SK-N-SH treated with all-trans-retinoic acid at 6 μM for 48 hours (cell line): ENCODE measurements at regions not wholly inside any gene's neighbourhood (a gene's known extent, or its start where the extent isn't known, plus 50 kb on each side); places are given as distances from the start of the nearest gene placed in this dataset.

Source experiments
- ATAC-seq: fragments of 200-7000 bp; cut with Tn5 transposase; 3 replicates; pipeline ENCODE4 v1.9.1; 2020; ENCODE audit warnings: mild to moderate bottlenecking, moderate library complexity
- ARNTL ChIP-seq: fragments of 450-650 bp; formaldehyde crosslinking; IDR thresholded peaks from 2 replicates; pipeline ENCODE4 v1.5.0; 2020; ENCODE audit warnings: low read depth, mild to moderate bottlenecking, moderate library complexity, borderline replicate concordance
- CSDC2 ChIP-seq: fragments of 250-450 bp; sonication (Bioruptor Pico); IDR thresholded peaks from 2 replicates; pipeline ENCODE4 v1.5.0; 2020; ENCODE audit warnings: mild to moderate bottlenecking, moderate library complexity
- ESRRG ChIP-seq: fragments of 250-450 bp; sonication (Bioruptor Pico); IDR thresholded peaks from 2 replicates; pipeline ENCODE4 v1.6.1; 2021; ENCODE audit warnings: mild to moderate bottlenecking
- GLIS3 ChIP-seq: fragments of 250-450 bp; sonication (Bioruptor Pico); IDR thresholded peaks from 2 replicates; pipeline ENCODE4 v1.5.0; 2020; ENCODE audit warnings: mild to moderate bottlenecking, moderate library complexity
- ISL1 ChIP-seq: fragments of 250-450 bp; sonication (Bioruptor Pico); IDR thresholded peaks from 2 replicates; pipeline ENCODE4 v2.1.2; 2022; ENCODE audit warnings: mild to moderate bottlenecking, moderate library complexity
- OSR1 ChIP-seq: fragments of 250-450 bp; sonication (Bioruptor Pico); IDR thresholded peaks from 2 replicates; pipeline ENCODE4 v1.8.0; 2022; ENCODE audit warnings: moderate library complexity, mild to moderate bottlenecking, inconsistent platforms
- PPARA ChIP-seq: fragments of 250-450 bp; sonication (Bioruptor Pico); IDR thresholded peaks from 2 replicates; pipeline ENCODE4 v1.5.0; 2020; ENCODE audit warnings: mild to moderate bottlenecking, borderline replicate concordance
- RARB ChIP-seq: fragments of 250-450 bp; sonication (Bioruptor Pico); IDR thresholded peaks from 2 replicates; pipeline ENCODE4 v1.8.0; 2021; ENCODE audit warnings: mild to moderate bottlenecking, moderate library complexity
- SNAI2 ChIP-seq: fragments of 250-450 bp; sonication (Bioruptor Pico); IDR thresholded peaks from 2 replicates; pipeline ENCODE4 v1.5.0; 2020; ENCODE audit warnings: mild to moderate bottlenecking, moderate library complexity
- TCF4 ChIP-seq: fragments of 250-450 bp; sonication (Bioruptor Pico); IDR thresholded peaks from 2 replicates; pipeline ENCODE4 v1.8.0; 2021; ENCODE audit warnings: mild to moderate bottlenecking, moderate library complexity, borderline replicate concordance
- TOX ChIP-seq: fragments of 250-450 bp; sonication (Bioruptor Pico); IDR thresholded peaks from 2 replicates; pipeline ENCODE4 v1.8.0; 2021; ENCODE audit warnings: mild to moderate bottlenecking, moderate library complexity, borderline replicate concordance
- ZC3H10 ChIP-seq: fragments of 250-450 bp; sonication (Bioruptor Pico); IDR thresholded peaks from 2 replicates; pipeline ENCODE4 v1.5.1; 2021; ENCODE audit warnings: mild to moderate bottlenecking, moderate library complexity
- ZFP3 ChIP-seq: fragments of 250-450 bp; sonication (Bioruptor Pico); IDR thresholded peaks from 2 replicates; pipeline ENCODE4 v1.5.0; 2020; ENCODE audit warnings: mild to moderate bottlenecking, moderate library complexity
- ZFP30 ChIP-seq: fragments of 450-650 bp; formaldehyde crosslinking; IDR thresholded peaks from 2 replicates; pipeline ENCODE4 v1.5.0; 2022; ENCODE audit warnings: mild to moderate bottlenecking, moderate library complexity
- ZNF565 ChIP-seq: fragments of 450-650 bp; formaldehyde crosslinking; conservative IDR thresholded peaks from 2 replicates; pipeline ENCODE4 v1.5.0; 2020; ENCODE audit warnings: low read depth, mild to moderate bottlenecking, moderate library complexity
- ZNF70 ChIP-seq: fragments of 450-650 bp; formaldehyde crosslinking; IDR thresholded peaks from 2 replicates; pipeline ENCODE4 v1.5.0; 2020; ENCODE audit warnings: mild to moderate bottlenecking, moderate library complexity
- ZNF8 ChIP-seq: fragments of 450-650 bp; formaldehyde crosslinking; IDR thresholded peaks from 2 replicates; pipeline ENCODE4 v1.5.0; 2020; ENCODE audit warnings: mild to moderate bottlenecking, moderate library complexity
- TF ChIP-seq, protein P1 (sequence below): fragments of 250-450 bp; sonication (Bioruptor Pico); IDR thresholded peaks from 2 replicates; pipeline ENCODE4 v1.8.0; 2021; ENCODE audit warnings: low read depth, mild to moderate bottlenecking, moderate library complexity, borderline replicate concordance
- TF ChIP-seq, protein P2 (sequence below): fragments of 250-450 bp; sonication (Bioruptor Pico); IDR thresholded peaks from 2 replicates; pipeline ENCODE4 v1.5.1; 2020; ENCODE audit warnings: low read depth, mild to moderate bottlenecking, moderate library complexity
- TF ChIP-seq, protein P3 (sequence below): fragments of 250-450 bp; sonication (Bioruptor Pico); IDR thresholded peaks from 2 replicates; pipeline ENCODE4 v1.5.0; 2020; ENCODE audit warnings: mild to moderate bottlenecking, moderate library complexity
- TF ChIP-seq, protein P4 (sequence below): fragments of 250-450 bp; sonication (Bioruptor Pico); IDR thresholded peaks from 2 replicates; pipeline ENCODE4 v1.5.1; 2021; ENCODE audit warnings: mild to moderate bottlenecking, moderate library complexity

DNA sequence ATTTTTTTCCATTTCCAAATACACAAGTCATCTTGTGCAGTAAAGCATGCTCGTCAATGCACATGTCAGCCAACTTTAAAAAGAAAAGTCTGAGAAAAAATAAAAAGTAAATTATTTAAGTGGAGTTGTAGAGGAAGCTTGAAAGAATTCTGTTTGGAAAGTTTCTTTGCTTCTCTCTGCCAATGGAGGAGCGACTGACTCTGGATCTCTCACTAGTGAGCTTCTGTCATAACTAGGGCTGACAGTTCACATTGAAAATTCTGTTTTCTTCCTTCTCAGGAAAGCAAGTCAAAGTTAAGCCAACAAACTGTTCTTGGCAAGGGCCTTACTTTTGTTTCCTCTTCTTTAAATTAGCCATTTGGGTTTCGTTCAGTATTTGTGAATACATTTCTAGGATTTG, 298.2 kb downstream of the POU4F1 start:
- TF ChIP-seq TCF4 (CRISPR knock-in tag) (no peak), ESRRG (CRISPR knock-in tag) (no peak), SNAI2 (CRISPR knock-in tag) (no peak), GLIS3 (CRISPR knock-in tag) (no peak), ISL1 (CRISPR knock-in tag) (no peak), ARNTL (CRISPR knock-in tag) (no peak), ZNF565 (CRISPR knock-in tag) (no peak), ZNF70 (no peak), ZNF8 (no peak), RARB (no peak)
- TF ChIP-seq, protein P1, sequence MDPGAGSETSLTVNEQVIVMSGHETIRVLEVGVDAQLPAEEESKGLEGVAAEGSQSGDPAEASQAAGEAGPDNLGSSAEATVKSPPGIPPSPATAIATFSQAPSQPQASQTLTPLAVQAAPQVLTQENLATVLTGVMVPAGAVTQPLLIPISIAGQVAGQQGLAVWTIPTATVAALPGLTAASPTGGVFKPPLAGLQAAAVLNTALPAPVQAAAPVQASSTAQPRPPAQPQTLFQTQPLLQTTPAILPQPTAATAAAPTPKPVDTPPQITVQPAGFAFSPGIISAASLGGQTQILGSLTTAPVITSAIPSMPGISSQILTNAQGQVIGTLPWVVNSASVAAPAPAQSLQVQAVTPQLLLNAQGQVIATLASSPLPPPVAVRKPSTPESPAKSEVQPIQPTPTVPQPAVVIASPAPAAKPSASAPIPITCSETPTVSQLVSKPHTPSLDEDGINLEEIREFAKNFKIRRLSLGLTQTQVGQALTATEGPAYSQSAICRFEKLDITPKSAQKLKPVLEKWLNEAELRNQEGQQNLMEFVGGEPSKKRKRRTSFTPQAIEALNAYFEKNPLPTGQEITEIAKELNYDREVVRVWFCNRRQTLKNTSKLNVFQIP (CRISPR knock-in tag) = no peak
- TF ChIP-seq, protein P2, sequence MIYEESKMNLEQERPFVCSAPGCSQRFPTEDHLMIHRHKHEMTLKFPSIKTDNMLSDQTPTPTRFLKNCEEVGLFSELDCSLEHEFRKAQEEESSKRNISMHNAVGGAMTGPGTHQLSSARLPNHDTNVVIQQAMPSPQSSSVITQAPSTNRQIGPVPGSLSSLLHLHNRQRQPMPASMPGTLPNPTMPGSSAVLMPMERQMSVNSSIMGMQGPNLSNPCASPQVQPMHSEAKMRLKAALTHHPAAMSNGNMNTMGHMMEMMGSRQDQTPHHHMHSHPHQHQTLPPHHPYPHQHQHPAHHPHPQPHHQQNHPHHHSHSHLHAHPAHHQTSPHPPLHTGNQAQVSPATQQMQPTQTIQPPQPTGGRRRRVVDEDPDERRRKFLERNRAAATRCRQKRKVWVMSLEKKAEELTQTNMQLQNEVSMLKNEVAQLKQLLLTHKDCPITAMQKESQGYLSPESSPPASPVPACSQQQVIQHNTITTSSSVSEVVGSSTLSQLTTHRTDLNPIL (CRISPR knock-in tag) = no peak
- TF ChIP-seq, protein P3, sequence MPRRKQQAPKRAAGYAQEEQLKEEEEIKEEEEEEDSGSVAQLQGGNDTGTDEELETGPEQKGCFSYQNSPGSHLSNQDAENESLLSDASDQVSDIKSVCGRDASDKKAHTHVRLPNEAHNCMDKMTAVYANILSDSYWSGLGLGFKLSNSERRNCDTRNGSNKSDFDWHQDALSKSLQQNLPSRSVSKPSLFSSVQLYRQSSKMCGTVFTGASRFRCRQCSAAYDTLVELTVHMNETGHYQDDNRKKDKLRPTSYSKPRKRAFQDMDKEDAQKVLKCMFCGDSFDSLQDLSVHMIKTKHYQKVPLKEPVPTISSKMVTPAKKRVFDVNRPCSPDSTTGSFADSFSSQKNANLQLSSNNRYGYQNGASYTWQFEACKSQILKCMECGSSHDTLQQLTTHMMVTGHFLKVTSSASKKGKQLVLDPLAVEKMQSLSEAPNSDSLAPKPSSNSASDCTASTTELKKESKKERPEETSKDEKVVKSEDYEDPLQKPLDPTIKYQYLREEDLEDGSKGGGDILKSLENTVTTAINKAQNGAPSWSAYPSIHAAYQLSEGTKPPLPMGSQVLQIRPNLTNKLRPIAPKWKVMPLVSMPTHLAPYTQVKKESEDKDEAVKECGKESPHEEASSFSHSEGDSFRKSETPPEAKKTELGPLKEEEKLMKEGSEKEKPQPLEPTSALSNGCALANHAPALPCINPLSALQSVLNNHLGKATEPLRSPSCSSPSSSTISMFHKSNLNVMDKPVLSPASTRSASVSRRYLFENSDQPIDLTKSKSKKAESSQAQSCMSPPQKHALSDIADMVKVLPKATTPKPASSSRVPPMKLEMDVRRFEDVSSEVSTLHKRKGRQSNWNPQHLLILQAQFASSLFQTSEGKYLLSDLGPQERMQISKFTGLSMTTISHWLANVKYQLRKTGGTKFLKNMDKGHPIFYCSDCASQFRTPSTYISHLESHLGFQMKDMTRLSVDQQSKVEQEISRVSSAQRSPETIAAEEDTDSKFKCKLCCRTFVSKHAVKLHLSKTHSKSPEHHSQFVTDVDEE = no peak
- no peak for ATAC-seq

DNA sequence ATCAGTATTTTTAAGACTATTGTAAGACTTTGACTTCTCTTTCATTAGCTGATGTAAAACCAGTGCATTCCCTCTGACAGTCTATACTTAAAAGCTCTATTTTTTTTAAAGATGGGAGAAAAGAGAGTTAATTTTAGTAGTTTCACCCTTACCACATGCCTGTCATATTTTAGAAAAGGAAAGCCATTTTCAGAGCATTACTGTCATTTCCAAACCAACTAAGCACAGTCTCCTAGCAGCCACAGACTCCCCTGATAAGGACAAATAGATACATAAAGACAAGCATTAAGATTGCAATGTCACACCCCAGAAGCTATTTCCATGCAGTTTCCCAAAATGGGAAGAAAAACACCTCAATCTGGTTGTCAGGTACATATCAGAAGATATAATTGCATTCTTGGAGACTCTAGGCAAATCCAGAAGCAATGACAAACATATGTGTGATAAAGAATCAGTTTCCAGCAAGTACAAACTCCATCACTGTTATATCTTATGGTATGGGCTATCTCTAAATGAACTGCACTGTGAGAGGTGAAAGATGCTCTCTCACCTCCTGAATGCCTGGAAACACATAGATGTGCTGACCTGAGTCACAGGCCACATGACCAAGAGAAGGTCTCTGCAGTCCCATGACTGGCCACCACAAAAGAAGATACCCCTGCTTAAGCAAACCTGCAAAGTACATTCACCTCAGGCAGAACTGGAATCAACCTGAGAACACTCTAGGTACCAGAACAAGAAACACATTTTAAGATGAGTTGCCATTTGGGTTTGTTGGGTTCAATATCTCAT, 303.3 kb downstream of the POU4F1 start:
- TF ChIP-seq ZFP30 (no peak), ZFP3 (CRISPR knock-in tag) (no peak), OSR1 (CRISPR knock-in tag) (no peak), TCF4 (CRISPR knock-in tag) (no peak), PPARA (no peak), GLIS3 (CRISPR knock-in tag) (no peak), ZC3H10 (CRISPR knock-in tag) (no peak), CSDC2 (CRISPR knock-in tag) (no peak), TOX (CRISPR knock-in tag) (no peak), ESRRG (CRISPR knock-in tag) (no peak), ARNTL (CRISPR knock-in tag) (no peak), SNAI2 (CRISPR knock-in tag) (no peak), ISL1 (CRISPR knock-in tag) (no peak)
- TF ChIP-seq, protein P3 = no peak
- TF ChIP-seq, protein P4, sequence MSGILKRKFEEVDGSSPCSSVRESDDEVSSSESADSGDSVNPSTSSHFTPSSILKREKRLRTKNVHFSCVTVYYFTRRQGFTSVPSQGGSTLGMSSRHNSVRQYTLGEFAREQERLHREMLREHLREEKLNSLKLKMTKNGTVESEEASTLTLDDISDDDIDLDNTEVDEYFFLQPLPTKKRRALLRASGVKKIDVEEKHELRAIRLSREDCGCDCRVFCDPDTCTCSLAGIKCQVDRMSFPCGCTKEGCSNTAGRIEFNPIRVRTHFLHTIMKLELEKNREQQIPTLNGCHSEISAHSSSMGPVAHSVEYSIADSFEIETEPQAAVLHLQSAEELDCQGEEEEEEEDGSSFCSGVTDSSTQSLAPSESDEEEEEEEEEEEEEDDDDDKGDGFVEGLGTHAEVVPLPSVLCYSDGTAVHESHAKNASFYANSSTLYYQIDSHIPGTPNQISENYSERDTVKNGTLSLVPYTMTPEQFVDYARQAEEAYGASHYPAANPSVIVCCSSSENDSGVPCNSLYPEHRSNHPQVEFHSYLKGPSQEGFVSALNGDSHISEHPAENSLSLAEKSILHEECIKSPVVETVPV (CRISPR knock-in tag) = no peak
- TF ChIP-seq, protein P1 (CRISPR knock-in tag) = no peak
- no peak for ATAC-seq
